Upper lobe of right lung (tissue), 1 donor: ENCODE measurements at regions not wholly inside any gene's neighbourhood (a gene's known extent, or its start where the extent isn't known, plus 50 kb on each side); places are given as distances from the start of the nearest gene placed in this dataset.

Source experiments
- ATAC-seq: fragments of 200-7000 bp; cut with Tn5 transposase; one replicate; pipeline ENCODE4 v1.9.1; 2020; ENCODE audit warnings: mild to moderate bottlenecking, moderate library complexity
- DNase-seq: peaks from one replicate; pipeline ENCODE4 v3.0.0-alpha.2; 2020
- H3K27ac ChIP-seq: fragments of 200-600 bp; one replicate; pipeline ENCODE4 v1.8.0; 2022
- H3K27me3 ChIP-seq: fragments of 200-600 bp; one replicate; pipeline ENCODE4 v1.8.0; 2022; ENCODE audit warnings: mild to moderate bottlenecking
- H3K36me3 ChIP-seq: fragments of 200-600 bp; one replicate; pipeline ENCODE4 v1.8.0; 2022
- H3K4me1 ChIP-seq: fragments of 200-600 bp; one replicate; pipeline ENCODE4 v1.8.0; 2022
- H3K4me3 ChIP-seq: fragments of 200-600 bp; one replicate; pipeline ENCODE4 v1.8.0; 2022; ENCODE audit warnings: mild to moderate bottlenecking
- H3K9me3 ChIP-seq: fragments of 200-600 bp; one replicate; pipeline ENCODE4 v1.8.0; 2022
- CTCF ChIP-seq: fragments of 200-600 bp; IDR thresholded peaks from one replicate; pipeline ENCODE4 v1.8.0; 2022; ENCODE audit warnings: antibody characterized with exemption
- intact Hi-C: fragments of 100-400 bp; cut with DNase I; formaldehyde crosslinking; loops from one replicate; pipeline ENCODE4 v1.11.0; 2022
- donor health status: DM: no; HTN: yes; CAD: no; lungs with severe emphysema.

GRCh38 chr7:84578825-84579224 is 384.2 kb upstream of the SEMA3A start:
- intact Hi-C loops, result no loop called here
- H3K9me3 ChIP-seq, result no peaks in the 10 kb centered on the region
- no peaks in the 10 kb centered on the region for H3K4me1 ChIP-seq
- ATAC-seq, result no peak
- no peak for TF ChIP-seq CTCF
- H3K27ac ChIP-seq, result no peak overlapping the region
- no peaks in the 10 kb centered on the region for H3K27me3 ChIP-seq
- no peak overlapping the region for H3K4me3 ChIP-seq
- DNase-seq, result no peak
- no peaks in the 10 kb centered on the region for H3K36me3 ChIP-seq

- DNase-seq, result no peak
- Histone ChIP-seq H3K36me3 (no peaks in the 10 kb centered on the region), H3K27ac (no peak overlapping the region), H3K4me3 (no peak overlapping the region), H3K9me3 (no peaks in the 10 kb centered on the region), H3K27me3 (no peaks in the 10 kb centered on the region), H3K4me1 (no peaks in the 10 kb centered on the region)
- no peak for ATAC-seq
- no peak for TF ChIP-seq CTCF
- intact Hi-C loops, result no loop called here
Observed at GRCh38 chr7:84568781-84569180, 374.2 kb upstream of the SEMA3A start.

- DNase-seq, result no peak
- intact Hi-C loops, result no loop called here
Observed at GRCh38 chr7:84565345-84566074, 370.9 kb upstream of the SEMA3A start.

GRCh38 chr7:84553711-84554110 is 359.1 kb upstream of the SEMA3A start:
- Histone ChIP-seq H3K4me3 (no peak overlapping the region), H3K36me3 (no peaks in the 10 kb centered on the region), H3K9me3 (peaks cover 7% of the 10 kb centered on the region), H3K27me3 (no peaks in the 10 kb centered on the region), H3K4me1 (no peaks in the 10 kb centered on the region), H3K27ac (no peak overlapping the region)
- intact Hi-C loops, result no loop called here
- ATAC-seq (no peak), DNase-seq (no peak)
- no peak for TF ChIP-seq CTCF

More at GRCh38 chr7:84565345-84566074, 370.9 kb upstream of the SEMA3A start:
- ATAC-seq, result no peak
- Histone ChIP-seq H3K4me3 (no peak overlapping the region), H3K9me3 (no peaks in the 10 kb centered on the region), H3K4me1 (no peaks in the 10 kb centered on the region), H3K27me3 (no peaks in the 10 kb centered on the region), H3K36me3 (no peaks in the 10 kb centered on the region), H3K27ac (no peak overlapping the region)
- no peak for TF ChIP-seq CTCF

GRCh38 chr7:84549409-84549808 is 354.8 kb upstream of the SEMA3A start:
- H3K36me3 ChIP-seq, result no peaks in the 10 kb centered on the region
- H3K4me1 ChIP-seq, result no peaks in the 10 kb centered on the region
- intact Hi-C loops, result no loop called here
- no peak overlapping the region for H3K27ac ChIP-seq
- TF ChIP-seq CTCF, result no peak
- no peaks in the 10 kb centered on the region for H3K9me3 ChIP-seq
- no peak for ATAC-seq
- H3K4me3 ChIP-seq, result no peak overlapping the region
- no peaks in the 10 kb centered on the region for H3K27me3 ChIP-seq
- DNase-seq, result no peak
